ENCODE measurements at regions not wholly inside any gene's neighbourhood (a gene's known extent, or its start where the extent isn't known, plus 50 kb on each side); places are given as distances from the start of the nearest gene placed in this dataset.

DNA sequence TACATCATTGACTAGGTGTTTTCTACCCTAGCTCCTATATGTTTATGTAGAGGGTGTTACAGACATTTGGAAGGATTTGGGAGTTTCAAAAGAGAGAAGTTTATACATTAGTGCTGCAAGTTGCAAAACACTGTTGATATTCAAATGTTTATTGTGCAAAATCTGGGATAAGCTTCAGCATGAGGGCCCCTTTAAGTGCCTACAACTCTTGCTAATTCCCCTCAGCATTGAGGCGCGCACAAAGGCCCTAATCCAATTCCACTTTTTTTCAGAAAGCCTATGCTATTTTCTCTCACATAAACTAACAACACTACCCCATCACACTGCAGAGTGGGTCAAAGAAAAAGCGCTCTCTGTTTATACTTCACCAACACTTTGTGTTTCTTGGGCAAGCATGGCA lies 208.0 kb downstream of the NR2F2 start:
- no peak for DNase-seq

DNA sequence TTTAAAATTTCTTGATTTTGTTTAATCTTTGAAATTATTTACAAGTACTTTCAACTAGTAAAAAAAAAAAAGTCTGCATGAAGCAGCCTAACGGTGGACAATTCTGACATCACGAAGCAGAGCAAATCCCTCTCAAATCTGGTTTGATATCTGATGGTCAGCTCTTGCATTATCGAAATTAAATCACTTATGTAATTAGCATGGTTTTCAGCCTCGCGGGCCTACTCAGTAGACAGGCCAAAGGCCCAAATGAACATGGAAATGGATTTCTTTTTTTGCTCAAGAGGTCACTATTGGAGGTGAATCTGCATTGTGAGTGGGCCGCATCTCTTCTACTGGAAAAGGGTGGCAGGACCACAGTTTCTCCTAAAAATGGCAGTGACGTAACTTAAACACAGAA lies 209.8 kb downstream of the NR2F2 start:
- no peak for DNase-seq

DNA sequence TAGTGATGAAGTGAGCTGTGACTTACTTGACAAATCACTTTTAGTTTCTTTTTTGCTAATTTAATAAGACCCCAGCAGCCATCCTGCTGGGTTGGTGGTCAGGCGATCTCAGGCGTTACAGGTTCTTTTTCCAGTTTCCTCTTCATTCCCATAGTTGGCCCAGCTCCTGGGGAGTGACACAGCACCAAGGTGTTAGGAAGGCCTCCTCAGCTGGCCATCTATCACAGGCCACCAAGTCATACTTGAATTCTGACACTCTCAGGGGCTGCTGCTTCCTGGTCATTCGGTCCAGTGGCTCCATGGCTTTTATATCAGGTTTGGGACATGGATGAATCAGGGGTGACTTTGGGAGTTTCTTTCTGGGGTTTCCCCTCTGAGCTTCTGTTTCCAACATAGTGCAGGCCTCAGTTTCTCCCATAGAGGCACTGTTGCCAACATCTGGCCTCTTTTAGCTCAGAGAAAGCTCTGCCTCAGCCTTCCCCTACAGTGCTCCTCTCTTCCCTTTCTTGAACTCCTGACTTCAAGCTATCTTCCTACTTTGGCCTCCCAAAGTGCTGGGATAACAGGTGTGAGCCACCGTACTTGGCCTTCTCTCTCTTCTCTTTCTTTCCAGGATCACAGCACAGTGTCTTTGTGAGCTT lies 211.8 kb downstream of the NR2F2 start:
- DNase-seq = no peak

DNA sequence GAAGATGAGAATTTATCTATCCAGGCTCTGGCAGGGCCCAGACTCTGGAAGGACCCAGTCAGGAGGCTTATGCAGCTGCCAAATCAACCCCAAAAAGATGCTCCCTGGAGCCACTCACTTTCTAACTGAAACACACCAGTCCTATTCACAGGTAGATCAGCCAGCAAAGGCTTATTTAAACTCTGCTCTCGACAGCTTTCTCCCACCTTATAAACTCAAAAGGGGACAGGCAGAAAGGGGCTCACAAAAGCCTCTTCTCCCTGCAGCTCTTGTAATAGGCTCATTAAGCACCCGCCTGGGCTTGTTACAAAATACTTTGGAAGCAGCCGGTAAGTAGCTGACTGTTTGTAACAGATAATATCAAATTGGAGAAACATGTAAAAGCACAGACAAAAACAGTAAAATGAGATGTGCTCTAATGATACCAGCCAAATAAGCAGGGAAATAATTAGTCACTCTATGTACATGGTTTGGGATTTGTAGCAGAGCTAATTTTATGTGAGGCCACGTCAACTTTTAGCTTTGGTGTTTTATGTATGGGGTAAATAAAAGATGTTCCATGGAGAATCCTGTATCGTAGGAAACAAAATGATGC lies 213.8 kb downstream of the NR2F2 start:
- no peak for DNase-seq

DNA sequence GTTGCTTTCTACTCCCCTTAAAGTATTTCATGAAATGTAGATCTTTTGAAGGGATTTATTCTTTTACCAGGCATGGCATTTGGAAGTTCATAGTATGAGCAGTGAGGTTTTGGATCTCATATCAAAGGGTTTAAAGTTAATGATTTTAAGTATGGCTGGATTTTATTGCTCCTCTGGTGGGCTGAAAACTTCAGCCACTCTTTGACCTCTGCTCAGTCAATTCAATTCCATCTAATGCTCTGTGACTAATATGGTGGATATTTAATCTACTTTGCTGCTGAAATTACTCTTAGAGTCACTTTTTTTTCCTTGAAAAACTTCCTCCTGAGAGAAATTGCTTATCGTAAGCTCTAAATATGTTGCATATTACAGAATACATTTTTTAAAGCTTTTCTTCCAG lies 218.6 kb downstream of the NR2F2 start:
- DNase-seq = no peak

DNA sequence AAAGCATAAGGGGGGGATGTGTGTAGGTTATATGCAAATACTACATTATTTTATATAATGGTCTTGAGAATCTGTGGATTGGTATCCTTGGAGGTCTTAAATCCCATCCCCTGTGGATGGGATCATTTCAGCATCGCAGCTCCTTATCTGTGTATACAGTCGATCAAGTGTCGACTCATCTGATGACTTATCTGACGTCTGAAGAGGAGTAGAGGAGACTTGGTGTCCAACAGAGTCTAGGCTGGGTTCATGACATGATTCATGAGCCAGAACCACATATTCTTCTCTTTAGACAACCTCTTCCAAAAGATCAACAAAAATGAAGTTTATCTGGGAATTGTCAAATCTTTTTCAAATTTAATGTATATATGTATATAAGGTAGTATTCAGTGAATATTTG lies 220.7 kb downstream of the NR2F2 start:
- no peak for DNase-seq

DNA sequence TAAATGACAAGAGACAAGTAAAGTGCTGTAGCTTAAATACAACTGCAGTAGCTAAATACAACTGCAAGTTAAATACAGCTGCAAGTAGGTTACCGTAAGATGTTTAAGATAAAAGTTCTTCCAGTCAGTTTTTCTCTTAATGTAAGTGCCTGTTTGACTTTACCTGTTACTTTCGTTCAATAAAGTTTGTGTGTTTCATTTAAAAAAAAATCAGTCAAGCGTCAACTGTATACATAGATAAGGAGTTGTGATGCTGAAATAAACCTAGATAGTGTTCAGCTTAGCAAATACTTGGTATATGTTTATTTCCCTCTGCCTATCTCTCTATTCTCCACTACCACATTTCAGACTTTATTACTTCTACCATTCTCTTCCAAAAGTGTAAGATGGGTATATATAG lies 221.2 kb downstream of the NR2F2 start:
- DNase-seq = no peak

DNA sequence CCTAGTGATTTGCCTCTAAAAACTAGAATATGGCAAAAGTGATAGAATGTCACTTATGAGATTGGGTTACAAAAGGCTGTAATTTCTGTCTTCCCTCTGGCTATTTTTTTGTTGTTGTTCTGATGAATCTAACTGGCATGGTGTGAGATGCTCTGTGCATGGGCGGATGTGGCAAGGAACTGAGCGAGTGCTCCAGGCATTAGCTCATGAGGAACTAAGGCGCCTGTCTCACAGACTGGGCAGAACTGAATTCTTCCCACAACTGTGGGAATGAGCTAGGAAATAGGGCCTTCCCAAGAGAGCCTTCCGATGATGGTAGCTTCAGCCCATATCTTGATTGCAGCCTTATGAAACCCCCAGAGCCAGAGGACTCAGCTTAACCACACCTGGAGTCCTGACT lies 222.5 kb downstream of the NR2F2 start:
- DNase-seq = no peak

DNA sequence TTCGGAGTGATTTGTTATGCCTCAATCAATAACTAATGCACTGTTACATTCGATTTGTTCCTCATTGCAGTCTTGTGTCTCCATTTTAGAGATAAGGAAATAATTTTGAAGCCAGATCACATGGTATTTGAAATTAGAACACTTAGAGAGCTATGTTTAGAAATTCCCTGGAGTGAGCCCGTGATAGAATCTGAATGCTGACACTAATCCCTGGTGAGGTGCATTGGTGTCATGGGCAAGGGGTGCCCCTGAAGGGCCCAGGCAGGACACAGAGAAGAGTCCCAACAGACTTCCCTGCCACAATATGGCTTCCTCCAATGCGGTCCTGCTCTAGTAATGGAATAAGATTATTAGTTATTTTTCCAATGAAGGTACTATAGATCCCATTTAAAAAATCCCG lies 223.0 kb downstream of the NR2F2 start:
- DNase-seq = no peak

DNA sequence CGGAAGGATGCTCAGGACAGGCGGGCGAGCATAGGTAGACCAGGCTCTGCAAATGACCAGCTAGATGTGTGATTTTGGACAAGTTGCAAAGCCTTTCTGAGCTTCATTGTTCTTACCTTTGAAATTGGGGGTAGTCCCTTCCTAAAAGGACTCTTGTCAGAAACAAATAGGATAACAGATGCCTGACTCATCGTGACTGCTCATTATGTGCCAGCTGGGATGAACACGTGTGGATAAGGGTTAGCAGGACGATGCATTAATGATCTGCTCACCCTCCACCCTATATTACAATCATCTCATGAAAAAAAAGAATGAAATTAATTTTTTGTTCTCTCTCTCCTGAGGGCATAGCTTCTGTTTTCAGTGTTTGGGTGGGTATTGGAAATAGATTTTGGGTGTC lies 223.4 kb downstream of the NR2F2 start:
- DNase-seq = no peak

DNA sequence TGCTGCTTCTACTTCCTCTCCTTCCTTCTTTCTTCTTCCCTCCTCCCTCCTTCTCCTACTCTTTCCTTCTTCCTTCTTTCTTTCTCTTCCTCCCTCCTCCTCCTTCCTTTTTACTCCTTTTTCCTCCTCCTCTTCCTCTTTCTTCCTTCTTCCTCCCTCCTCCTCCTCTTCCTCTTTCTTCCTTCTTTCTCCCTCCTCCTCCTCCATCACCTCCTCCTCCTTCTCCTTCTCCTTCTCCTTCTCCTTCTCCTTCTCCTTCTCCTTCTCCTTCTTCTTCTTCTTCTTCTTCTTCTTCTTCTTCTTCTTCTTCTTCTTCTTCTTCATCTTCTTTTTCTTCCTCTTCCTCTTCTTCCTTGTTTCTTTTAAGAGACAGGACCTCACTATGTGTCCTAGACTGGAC lies 224.0 kb downstream of the NR2F2 start:
- no peak for DNase-seq

DNA sequence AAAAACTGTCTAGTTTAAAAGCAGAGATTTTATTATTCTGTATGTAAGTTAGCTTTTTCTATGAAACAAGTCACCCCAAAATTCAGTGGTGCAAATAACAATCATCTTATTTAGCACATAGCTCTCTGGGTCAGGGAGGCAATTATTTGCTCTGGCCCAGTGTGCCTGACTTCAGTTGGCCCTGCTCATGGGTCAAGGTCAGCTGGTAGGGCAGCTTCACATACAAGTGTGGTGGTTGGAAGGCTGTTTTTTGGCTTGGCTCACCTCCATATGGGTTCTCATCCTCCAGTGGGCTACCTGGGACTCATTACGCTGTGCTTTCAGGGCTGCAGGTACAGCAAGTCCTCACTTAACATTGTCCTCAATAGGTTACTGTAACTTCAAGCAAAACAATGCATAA lies 228.6 kb downstream of the NR2F2 start:
- DNase-seq = no peak

DNA sequence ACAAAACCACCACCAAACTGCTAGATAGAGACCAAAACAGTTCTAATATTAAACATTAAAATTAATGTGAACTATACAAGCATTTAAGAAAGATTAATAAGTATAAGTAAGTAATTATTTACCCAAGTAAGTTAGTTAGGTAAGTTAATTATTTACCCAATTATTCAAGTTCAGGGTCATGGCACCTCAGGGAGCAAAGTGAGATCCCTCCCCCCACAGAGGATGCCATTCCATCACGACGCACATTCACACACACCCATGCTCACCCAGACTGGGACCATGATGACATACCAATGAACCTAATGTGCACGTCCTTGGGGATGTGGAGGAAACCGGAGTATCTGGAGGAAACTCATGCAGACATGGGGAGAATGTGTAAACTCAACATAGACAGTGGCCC lies 229.1 kb downstream of the NR2F2 start:
- no peak for DNase-seq

DNA sequence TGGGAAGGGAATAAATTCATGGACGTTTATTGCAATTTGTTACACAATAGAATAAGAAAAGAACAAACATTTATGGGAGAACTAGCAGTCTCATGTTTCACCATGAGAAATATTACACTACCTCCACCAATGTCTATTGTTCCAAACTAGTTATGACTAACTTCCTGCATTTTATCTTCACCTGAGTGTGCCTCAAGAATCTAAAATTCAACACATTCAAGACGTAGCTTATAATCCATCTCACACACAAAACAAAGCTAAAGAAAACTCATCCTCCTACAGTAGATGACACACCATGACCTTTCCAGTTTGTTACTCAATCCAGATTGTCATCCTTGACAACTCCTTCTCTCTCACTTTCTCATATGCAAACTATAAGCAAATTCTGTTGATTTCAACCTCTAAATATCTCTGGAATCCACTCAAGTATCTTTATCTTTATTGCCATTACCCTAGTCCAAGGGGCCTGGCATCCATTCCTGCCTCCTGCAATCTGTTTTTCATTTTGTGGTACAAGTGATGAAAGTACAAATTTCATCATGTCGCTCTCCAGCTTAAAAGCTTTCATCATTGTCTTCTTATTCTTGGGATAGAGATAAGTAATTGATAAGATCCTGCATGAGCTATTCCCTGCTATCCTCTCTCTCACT lies 229.9 kb downstream of the NR2F2 start:
- no peak for DNase-seq

DNA sequence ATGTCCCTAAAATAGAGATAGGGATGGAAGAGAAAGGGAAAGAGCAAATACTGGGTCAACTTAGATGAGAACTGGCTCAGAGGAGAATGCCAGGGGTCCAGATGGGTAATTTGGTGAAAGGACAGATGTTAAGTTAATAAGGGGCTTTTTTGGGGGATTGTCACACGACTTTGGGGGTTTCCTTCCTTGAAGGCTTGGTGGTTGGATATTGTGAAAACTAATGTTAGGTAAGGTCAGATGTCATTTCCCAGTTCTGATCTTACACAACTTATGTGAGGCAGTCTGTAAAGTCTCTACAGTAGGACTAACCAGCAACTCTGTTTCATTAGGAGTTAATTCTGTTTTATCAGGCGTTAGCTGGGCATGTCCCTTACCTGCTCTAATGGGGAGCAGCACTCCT lies 231.1 kb downstream of the NR2F2 start:
- DNase-seq = no peak

DNA sequence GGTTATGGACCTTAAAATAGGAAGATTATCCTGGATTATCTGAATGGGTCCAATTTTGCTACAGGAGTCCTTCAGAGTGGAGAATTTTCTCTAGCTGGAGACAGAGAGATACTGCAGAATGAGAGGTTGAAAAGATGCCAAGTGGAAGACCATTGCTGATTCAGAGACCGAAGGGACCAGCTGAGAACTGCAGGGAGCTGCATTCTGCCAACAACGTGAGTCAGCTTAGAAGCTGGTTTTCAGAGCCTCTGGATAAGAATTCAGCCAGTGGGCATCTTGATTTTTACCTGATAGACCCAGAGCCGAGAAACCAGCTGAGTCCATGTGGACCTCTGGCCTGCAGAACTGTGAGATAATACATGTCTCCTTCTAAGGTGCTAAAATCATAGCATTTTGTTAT lies 234.0 kb downstream of the NR2F2 start:
- no peak for DNase-seq

DNA sequence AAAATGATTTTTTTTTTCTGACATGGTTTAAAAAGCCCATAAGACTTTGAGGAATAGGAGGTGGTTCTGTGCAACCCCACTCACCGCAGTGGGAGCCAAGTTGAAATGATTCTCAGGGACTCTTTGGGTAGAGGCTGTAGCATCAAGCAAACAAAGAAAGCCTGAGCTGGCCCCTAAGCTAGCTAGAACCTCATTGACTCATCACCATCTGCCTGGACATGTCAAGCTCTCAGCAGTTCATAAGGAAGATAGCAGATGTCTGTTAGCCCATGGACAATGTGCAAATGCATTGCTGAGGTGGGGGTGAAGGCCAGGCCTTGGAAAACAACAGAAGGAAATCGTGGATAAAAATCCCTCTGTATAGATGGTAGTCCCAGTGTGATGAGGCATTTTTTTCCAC lies 234.8 kb downstream of the NR2F2 start:
- no peak for DNase-seq

DNA sequence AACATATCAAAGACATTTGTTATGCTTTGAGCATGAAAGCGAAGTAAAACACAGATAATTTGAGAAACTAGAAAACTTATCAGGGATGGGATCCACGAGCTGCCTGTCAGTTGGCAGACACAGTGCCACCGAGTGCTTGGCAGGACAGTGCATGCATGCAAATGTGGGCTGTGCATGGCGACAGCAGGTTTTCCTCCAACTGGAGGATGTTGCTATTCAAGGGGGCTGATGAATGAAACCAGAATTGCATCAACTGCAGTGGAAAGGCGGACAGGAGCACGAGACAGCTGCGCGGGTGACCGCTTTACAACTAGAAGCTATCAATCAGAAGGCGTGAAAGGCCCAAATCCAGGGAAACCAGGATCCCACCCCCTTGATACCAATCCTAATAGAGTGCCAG lies 244.3 kb downstream of the NR2F2 start:
- no peak for DNase-seq

DNA sequence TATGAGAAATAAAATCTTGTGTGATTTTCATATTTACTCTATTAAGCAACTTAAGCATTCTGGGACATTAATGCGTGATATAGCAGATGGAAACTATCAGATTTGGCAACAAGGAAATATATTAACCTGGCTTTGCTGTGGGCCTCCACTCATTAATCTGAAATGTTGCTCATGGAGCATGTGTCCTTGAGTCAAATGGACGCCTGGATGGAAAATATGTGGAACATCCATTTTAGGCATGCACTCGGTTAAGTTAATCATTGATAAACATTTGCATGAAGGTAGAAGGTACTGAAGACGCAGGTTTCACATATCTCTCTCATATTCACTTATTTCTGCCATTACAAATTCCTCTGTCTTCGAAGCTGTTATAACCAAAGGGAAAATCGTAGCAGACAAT lies 246.1 kb downstream of the NR2F2 start:
- no peak for DNase-seq

DNA sequence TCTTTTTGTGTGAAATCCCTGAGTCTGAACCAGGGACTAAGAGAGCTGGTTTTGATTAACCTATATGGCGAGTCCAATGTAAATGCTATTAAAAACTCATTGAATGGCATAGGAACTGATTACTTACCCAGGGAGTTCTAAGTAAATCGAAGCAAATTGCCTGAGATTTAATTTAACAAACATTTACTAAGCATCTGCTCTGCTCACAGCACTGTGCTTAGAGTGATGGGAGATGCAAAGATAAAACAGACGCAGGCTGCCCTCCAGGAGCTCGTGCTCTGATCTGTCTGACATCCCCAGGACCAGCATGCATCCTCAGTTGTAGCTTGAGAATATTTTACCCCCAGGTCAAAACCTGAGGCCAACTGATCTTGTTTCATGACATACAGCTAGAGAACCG lies 247.9 kb downstream of the NR2F2 start:
- DNase-seq = no peak

DNA sequence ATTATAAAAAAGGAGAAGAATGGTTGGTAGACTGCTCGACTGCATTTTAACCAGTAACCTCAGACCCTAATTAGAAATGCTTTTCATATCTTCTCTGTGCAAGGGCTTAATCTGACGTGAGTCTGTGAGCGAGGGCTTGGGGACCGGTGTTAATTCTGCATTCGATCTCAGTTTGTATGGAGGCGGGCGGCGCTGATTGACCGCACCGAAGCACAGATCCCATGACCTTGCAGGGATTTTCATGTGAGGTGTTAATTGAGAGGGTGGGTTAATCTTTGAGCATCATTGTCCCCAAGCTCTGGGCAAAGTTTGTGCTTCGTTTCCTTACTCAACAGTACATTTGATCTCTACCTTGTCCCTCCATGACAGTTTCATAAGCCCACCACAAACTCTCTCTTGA lies 250.9 kb downstream of the NR2F2 start:
- no peak for DNase-seq

DNA sequence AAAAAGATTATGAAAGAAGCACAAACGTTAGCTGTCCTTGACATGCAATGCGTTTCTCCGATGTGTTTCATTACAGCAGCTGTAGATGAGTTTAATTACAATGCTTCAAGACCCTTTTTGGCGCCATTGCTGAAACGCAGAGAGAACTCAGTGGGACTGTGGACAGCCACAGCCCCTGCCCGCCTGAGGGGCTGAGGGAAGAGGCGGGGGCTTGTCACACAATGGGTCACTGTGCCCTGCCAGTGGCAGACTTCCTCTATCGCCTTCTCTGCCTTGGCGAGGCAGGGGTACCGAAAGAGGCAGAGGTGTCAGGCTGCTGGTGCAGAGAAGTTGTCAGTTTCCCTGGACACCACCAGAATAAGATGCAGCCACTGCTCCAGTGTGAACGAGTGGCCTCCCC lies 252.0 kb downstream of the NR2F2 start:
- no peak for DNase-seq

DNA sequence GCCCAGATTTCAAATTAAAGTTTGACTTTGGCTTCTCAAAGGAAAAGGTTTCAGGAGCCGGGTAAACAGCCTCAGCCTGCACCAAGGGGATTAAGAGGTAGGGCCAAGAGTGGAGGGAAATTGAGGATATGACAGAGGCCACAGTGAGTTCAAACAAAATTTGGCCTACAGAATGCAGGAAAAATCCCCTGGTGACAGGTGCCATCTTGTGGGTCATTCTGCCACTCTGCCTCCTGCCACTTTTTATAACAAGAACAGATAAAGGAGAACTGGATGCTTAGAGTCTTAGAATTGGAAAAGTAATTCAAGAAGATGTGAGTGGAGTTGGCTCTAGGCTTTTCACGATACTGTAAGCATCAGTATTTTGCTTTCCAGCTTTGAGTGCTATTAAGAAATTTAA lies 253.2 kb downstream of the NR2F2 start:
- DNase-seq = peak; percentile 10

DNA sequence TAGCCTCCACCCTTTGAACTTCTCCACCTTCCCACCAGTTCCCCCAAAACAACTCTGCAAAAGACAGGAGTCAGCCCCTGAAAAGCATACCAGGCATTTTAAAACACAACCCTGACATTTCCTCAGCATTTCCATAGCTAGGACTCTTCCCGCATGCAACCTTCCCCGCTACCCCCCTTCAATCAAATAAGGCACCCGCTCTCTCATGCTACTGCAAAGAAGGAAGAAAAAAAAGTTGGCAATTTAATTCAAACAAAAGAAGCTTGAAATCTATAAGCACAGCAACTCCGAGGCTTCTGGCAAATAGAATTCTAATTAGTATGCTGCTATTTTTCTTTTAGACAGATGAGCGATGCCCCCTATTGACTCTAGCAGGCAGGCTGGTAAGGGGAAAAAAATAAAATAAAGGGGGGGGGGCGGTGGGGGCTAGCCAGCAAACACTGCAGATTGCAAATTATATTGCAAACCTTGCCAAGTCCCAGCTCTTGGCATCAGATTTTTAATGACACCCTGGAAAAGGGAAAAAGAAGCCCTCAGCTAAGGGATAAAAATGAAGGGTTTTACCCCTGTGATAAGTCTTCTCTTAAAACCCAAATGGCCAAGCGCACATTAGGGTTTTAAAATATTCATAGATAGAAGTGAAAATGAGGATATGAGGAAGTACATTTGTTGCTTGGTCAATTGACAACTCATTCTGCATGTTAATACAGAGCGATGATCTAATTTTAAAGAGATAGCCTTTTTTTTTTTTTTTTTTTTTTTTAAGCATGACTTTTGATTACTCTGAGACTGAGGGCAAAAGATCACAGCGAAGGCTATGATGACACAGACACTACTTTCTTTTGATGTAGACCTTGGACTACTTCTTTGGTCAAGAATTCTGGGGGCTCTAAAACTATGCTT lies 255.2 kb downstream of the NR2F2 start:
- DNase-seq = peak; percentile 37

All from COR-L47 (cell line).